ENCODE measurements at regions not wholly inside any gene's neighbourhood (a gene's known extent, or its start where the extent isn't known, plus 50 kb on each side); places are given as distances from the start of the nearest gene placed in this dataset.

DNA sequence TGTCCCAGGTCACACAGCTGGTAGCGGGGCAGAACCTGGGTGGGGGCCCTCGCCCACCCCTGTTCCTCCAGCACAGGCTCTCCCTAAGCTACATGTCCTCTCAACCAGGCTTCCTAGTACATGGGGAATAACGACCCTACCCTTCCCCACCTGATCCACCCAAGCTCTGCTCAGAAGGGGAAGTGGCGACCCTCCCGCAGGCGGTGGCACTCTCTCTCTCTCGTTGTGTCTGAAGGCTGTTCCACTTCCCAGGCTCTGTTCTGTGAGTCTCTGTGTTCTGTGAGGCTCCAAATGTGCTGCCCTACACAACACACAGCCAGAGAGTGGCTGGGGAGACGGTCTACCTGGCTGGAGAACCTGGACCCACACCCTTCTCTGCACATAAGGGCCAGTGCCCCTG, 135.8 kb downstream of the COPS8 start:
- Histone ChIP-seq H3K23ac (ENCODE audit: low read depth, low read length, poor library complexity) (no peak overlapping the region), H2AK5ac (ENCODE audit: low read depth, low read length) (no peak overlapping the region), H3K18ac (ENCODE audit: low read length) (peak overlapping the region; percentile 5), H2BK15ac (ENCODE audit: low read length) (no peak overlapping the region), H3K4me2 (ENCODE audit: insufficient read depth, low read length, poor library complexity, severe bottlenecking) (no peak overlapping the region), H3K36me3 (replicated peaks in 1 of 2; ENCODE audit: control insufficient read depth in 2 of 2, insufficient read depth in 2 of 2, low read length in 2 of 2) (no peaks in the 10 kb centered on the region), H3K4me1 (ENCODE audit: control insufficient read depth in 2 of 2, insufficient read depth in 1 of 2, low read depth in 1 of 2, low read length in 2 of 2) (peaks cover 0 to 5% of the 10 kb centered on the region in 2 donors), H2BK12ac (ENCODE audit: low read length) (no peak overlapping the region), H2BK120ac (ENCODE audit: low read depth, low read length) (no peak overlapping the region), H3K9me3 (replicated peaks in 1 of 2; ENCODE audit: control insufficient read depth in 2 of 2, insufficient read depth in 1 of 2, low read depth in 1 of 2, low read length in 2 of 2) (no peaks in the 10 kb centered on the region), H3K4ac (ENCODE audit: low read length) (no peak overlapping the region), H2AFZ (ENCODE audit: low read length) (no peak overlapping the region), H3K4me3 (ENCODE audit: low read length in 2 of 2) (no peak overlapping the region), H4K8ac (ENCODE audit: low read depth, low read length) (no peak overlapping the region), H3K14ac (ENCODE audit: low read length) (no peak overlapping the region), H3K9ac (ENCODE audit: low read depth, low read length, poor library complexity) (no peak overlapping the region), H3K27ac (replicated peaks; ENCODE audit: low read length) (no peak overlapping the region), H4K91ac (ENCODE audit: low read depth, low read length, poor library complexity) (no peak overlapping the region), H3K27me3 (ENCODE audit: control insufficient read depth in 3 of 3, insufficient read depth in 3 of 3, low read depth in 1 of 3, low read length in 3 of 3) (no peaks in the 10 kb centered on the region), H3K79me1 (ENCODE audit: low read depth, low read length) (no peaks in the 10 kb centered on the region), H2BK5ac (ENCODE audit: low read length) (no peak overlapping the region)
- DNase-seq (ENCODE audit: low spot score): no peak
- WGBS, 2 donors (ENCODE audit: extremely low coverage in 2 of 2, insufficient read length in 2 of 2, insufficient replicate concordance in 1 of 2): no CpG with 5 or more reads among the region's 8 CpGs

DNA sequence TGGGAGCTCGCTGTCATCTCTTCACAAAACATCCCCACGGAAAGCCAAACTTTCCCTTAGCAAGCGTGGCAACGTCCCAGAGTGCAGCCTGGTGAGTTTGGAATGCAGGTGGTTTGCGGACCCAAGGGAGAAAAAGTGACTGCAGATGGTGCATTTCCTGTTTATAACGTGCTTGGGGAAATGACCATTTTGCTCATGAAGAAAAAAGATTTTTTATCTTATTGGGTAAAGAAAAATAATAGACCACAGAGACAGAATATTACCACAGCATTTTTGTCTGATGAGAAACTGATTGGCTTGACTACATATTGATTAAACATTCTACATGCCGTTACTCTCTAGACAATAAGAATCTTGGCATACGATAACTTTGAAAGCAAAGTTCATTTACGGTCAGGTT, 136.5 kb downstream of the COPS8 start:
- no peak overlapping the region for H3K14ac ChIP-seq (ENCODE audit: low read length)
- H3K9ac ChIP-seq (ENCODE audit: low read depth, low read length, poor library complexity): no peak overlapping the region
- no peak overlapping the region for H2BK120ac ChIP-seq (ENCODE audit: low read depth, low read length)
- H2BK5ac ChIP-seq (ENCODE audit: low read length): no peak overlapping the region
- H3K27ac ChIP-seq (replicated peaks; ENCODE audit: low read length): no peak overlapping the region
- no peak overlapping the region for H4K8ac ChIP-seq (ENCODE audit: low read depth, low read length)
- no peak overlapping the region for H3K4me3 ChIP-seq (ENCODE audit: low read length in 2 of 2)
- no peaks in the 10 kb centered on the region for H3K79me1 ChIP-seq (ENCODE audit: low read depth, low read length)
- no peaks in the 10 kb centered on the region for H3K9me3 ChIP-seq (replicated peaks in 1 of 2; ENCODE audit: control insufficient read depth in 2 of 2, insufficient read depth in 1 of 2, low read depth in 1 of 2, low read length in 2 of 2)
- no peak overlapping the region for H2AFZ ChIP-seq (ENCODE audit: low read length)
- no peak overlapping the region for H4K91ac ChIP-seq (ENCODE audit: low read depth, low read length, poor library complexity)
- no CpG with 5 or more reads among the region's 9 CpGs for WGBS, 2 donors (ENCODE audit: extremely low coverage in 2 of 2, insufficient read length in 2 of 2, insufficient replicate concordance in 1 of 2)
- no peak overlapping the region for H2AK5ac ChIP-seq (ENCODE audit: low read depth, low read length)
- H3K4me1 ChIP-seq (ENCODE audit: control insufficient read depth in 2 of 2, insufficient read depth in 1 of 2, low read depth in 1 of 2, low read length in 2 of 2): peaks cover 0 to 5% of the 10 kb centered on the region in 2 donors
- no peak overlapping the region for H3K4ac ChIP-seq (ENCODE audit: low read length)
- H2BK15ac ChIP-seq (ENCODE audit: low read length): no peak overlapping the region
- H3K36me3 ChIP-seq (replicated peaks in 1 of 2; ENCODE audit: control insufficient read depth in 2 of 2, insufficient read depth in 2 of 2, low read length in 2 of 2): no peaks in the 10 kb centered on the region
- H3K27me3 ChIP-seq (ENCODE audit: control insufficient read depth in 3 of 3, insufficient read depth in 3 of 3, low read depth in 1 of 3, low read length in 3 of 3): no peaks in the 10 kb centered on the region
- DNase-seq (ENCODE audit: low spot score): no peak
- H2BK12ac ChIP-seq (ENCODE audit: low read length): no peak overlapping the region
- no peak overlapping the region for H3K18ac ChIP-seq (ENCODE audit: low read length)
- H3K23ac ChIP-seq (ENCODE audit: low read depth, low read length, poor library complexity): no peak overlapping the region
- no peak overlapping the region for H3K4me2 ChIP-seq (ENCODE audit: insufficient read depth, low read length, poor library complexity, severe bottlenecking)

DNA sequence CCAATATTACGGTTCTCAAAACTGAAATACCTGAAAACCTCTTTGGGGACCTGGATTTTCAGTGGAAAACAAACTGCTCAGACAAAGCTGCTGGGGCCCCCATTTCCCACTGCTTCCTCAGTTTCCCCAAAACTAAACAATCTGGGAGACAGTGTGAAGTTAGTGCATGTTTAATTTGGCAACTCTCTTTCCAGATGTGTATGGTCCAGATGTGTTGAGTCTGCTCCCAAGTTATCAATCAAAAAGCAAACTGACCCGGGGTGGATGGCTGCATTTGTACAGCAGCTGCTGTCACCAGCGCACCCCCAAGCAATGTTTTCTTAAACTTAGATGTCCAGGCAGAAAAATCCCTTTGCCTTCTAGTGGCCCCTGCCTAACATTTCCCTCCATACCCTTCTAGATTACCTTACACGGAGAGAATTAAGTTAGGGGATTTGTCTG, 136.9 kb downstream of the COPS8 start:
- Histone ChIP-seq H3K4me3 (ENCODE audit: low read length in 2 of 2) (no peak overlapping the region), H4K91ac (ENCODE audit: low read depth, low read length, poor library complexity) (no peak overlapping the region), H2BK12ac (ENCODE audit: low read length) (no peak overlapping the region), H2AFZ (ENCODE audit: low read length) (no peak overlapping the region), H3K9ac (ENCODE audit: low read depth, low read length, poor library complexity) (no peak overlapping the region), H2BK15ac (ENCODE audit: low read length) (no peak overlapping the region), H3K4me1 (ENCODE audit: control insufficient read depth in 2 of 2, insufficient read depth in 1 of 2, low read depth in 1 of 2, low read length in 2 of 2) (peaks cover 0 to 5% of the 10 kb centered on the region in 2 donors), H2BK120ac (ENCODE audit: low read depth, low read length) (no peak overlapping the region), H3K27ac (replicated peaks; ENCODE audit: low read length) (no peak overlapping the region), H3K18ac (ENCODE audit: low read length) (no peak overlapping the region), H3K27me3 (ENCODE audit: control insufficient read depth in 3 of 3, insufficient read depth in 3 of 3, low read depth in 1 of 3, low read length in 3 of 3) (no peaks in the 10 kb centered on the region), H2BK5ac (ENCODE audit: low read length) (no peak overlapping the region), H4K8ac (ENCODE audit: low read depth, low read length) (no peak overlapping the region), H3K4ac (ENCODE audit: low read length) (no peak overlapping the region), H3K23ac (ENCODE audit: low read depth, low read length, poor library complexity) (no peak overlapping the region), H3K36me3 (replicated peaks in 1 of 2; ENCODE audit: control insufficient read depth in 2 of 2, insufficient read depth in 2 of 2, low read length in 2 of 2) (no peaks in the 10 kb centered on the region), H3K9me3 (replicated peaks in 1 of 2; ENCODE audit: control insufficient read depth in 2 of 2, insufficient read depth in 1 of 2, low read depth in 1 of 2, low read length in 2 of 2) (no peaks in the 10 kb centered on the region), H3K14ac (ENCODE audit: low read length) (no peak overlapping the region), H3K79me1 (ENCODE audit: low read depth, low read length) (no peaks in the 10 kb centered on the region), H3K4me2 (ENCODE audit: insufficient read depth, low read length, poor library complexity, severe bottlenecking) (no peak overlapping the region), H2AK5ac (ENCODE audit: low read depth, low read length) (no peak overlapping the region)
- no CpG with 5 or more reads among the region's 4 CpGs for WGBS, 2 donors (ENCODE audit: extremely low coverage in 2 of 2, insufficient read length in 2 of 2, insufficient replicate concordance in 1 of 2)
- no peak for DNase-seq (ENCODE audit: low spot score)

DNA sequence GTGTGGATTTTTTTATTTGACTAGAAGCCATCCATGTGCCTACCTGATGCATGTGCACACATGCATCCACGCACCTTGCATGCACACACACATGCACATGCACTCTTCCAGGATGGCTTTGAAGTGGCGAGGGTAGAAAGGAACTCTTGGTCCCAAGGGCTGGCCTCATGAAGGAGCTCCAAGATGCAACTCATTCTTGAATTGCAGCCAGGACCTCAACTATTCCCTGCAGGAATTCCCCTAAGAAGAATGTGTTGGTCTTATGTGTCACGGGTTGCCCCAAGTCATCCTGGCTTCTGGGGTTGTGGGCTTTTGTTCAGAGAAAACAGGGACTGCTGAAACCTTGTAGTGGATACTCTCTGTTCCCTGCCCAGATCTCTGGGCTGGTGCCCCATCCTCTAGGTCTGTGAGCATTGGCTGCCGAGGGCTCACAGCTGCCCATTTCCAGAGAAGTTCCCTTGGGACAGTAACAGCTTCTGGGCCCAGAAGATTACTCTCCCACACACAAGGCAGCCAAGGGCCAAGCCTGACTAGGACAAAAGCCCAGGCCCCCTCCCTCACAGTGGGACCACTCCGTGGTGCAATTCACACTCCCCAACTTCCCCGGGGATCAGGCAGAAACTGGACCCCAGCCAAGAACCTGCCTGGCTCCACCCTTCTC, 137.6 kb downstream of the COPS8 start:
- Histone ChIP-seq H4K8ac (ENCODE audit: low read depth, low read length) (no peak overlapping the region), H3K23ac (ENCODE audit: low read depth, low read length, poor library complexity) (no peak overlapping the region), H3K36me3 (replicated peaks in 1 of 2; ENCODE audit: control insufficient read depth in 2 of 2, insufficient read depth in 2 of 2, low read length in 2 of 2) (no peaks in the 10 kb centered on the region), H3K9ac (ENCODE audit: low read depth, low read length, poor library complexity) (no peak overlapping the region), H3K27ac (replicated peaks; ENCODE audit: low read length) (no peak overlapping the region), H4K91ac (ENCODE audit: low read depth, low read length, poor library complexity) (no peak overlapping the region), H2BK12ac (ENCODE audit: low read length) (no peak overlapping the region), H3K4me3 (ENCODE audit: low read length in 2 of 2) (no peak overlapping the region), H2BK5ac (ENCODE audit: low read length) (no peak overlapping the region), H3K14ac (ENCODE audit: low read length) (no peak overlapping the region), H3K4me2 (ENCODE audit: insufficient read depth, low read length, poor library complexity, severe bottlenecking) (no peak overlapping the region), H3K9me3 (replicated peaks in 1 of 2; ENCODE audit: control insufficient read depth in 2 of 2, insufficient read depth in 1 of 2, low read depth in 1 of 2, low read length in 2 of 2) (no peaks in the 10 kb centered on the region), H3K18ac (ENCODE audit: low read length) (no peak overlapping the region), H2AK5ac (ENCODE audit: low read depth, low read length) (no peak overlapping the region), H2AFZ (ENCODE audit: low read length) (no peak overlapping the region), H3K4ac (ENCODE audit: low read length) (no peak overlapping the region), H3K4me1 (ENCODE audit: control insufficient read depth in 2 of 2, insufficient read depth in 1 of 2, low read depth in 1 of 2, low read length in 2 of 2) (no peaks in the 10 kb centered on the region), H2BK15ac (ENCODE audit: low read length) (no peak overlapping the region), H3K79me1 (ENCODE audit: low read depth, low read length) (no peaks in the 10 kb centered on the region), H2BK120ac (ENCODE audit: low read depth, low read length) (no peak overlapping the region), H3K27me3 (ENCODE audit: control insufficient read depth in 3 of 3, insufficient read depth in 3 of 3, low read depth in 1 of 3, low read length in 3 of 3) (no peaks in the 10 kb centered on the region)
- DNase-seq (ENCODE audit: low spot score): no peak
- no CpG with 5 or more reads among the region's 6 CpGs for WGBS, 2 donors (ENCODE audit: extremely low coverage in 2 of 2, insufficient read length in 2 of 2, insufficient replicate concordance in 1 of 2)
